HepG2 (cell line): ENCODE measurements at regions not wholly inside any gene's neighbourhood (a gene's known extent, or its start where the extent isn't known, plus 50 kb on each side); places are given as distances from the start of the nearest gene placed in this dataset.

Experiments
- ATAC-seq: fragments of 200-7000 bp; cut with Tn5 transposase; 3 replicates; pipeline ENCODE4 v1.9.1; 2020; ENCODE audit warnings: mild to moderate bottlenecking, moderate library complexity
- BruUV-seq: library from RNA; stranded (reverse); fragments of 400-500 nt; replicated peaks from 2 replicates; lab custom pipeline; 2021; lab: Mats Ljungman, UMichigan
- CTCF ChIA-PET: fragments of 300-600 bp; formaldehyde crosslinking; extraction: SDS; loops from one replicate; lab custom pipeline; 2021; ENCODE audit warnings: low total read pairs, inconsistent platforms, low intra/inter-chr PET ratio; lab: Yijun Ruan, JAX
- POLR2A ChIA-PET: fragments of 350-600 bp; sonication (Branson Sonifier 250); formaldehyde crosslinking; loops from one replicate; lab custom pipeline; 2020; ENCODE audit warnings: antibody characterized with exemption, inconsistent platforms; lab: Yijun Ruan, JAX
- DNase-seq: peaks from one replicate; pipeline ENCODE4 v3.0.0-alpha.2; 2015; ENCODE audit warnings: low spot score
- FAIRE-seq: peaks from 3 replicates; lab custom pipeline; 2011; peaks lifted over from hg19 to GRCh38; lab: Jason Lieb, UNC
- H2AFZ ChIP-seq: one replicate; pipeline ENCODE4 v1.6.1; 2011; ENCODE audit warnings: low read length, inconsistent platforms
- H3K27ac ChIP-seq: fragments of 300-600 bp; 3 replicates; pipeline ENCODE4 v1.8.0; 2011; ENCODE audit warnings: mixed run types, mild to moderate bottlenecking, mixed read lengths, low read length, inconsistent platforms; ENCODE audit not compliant: insufficient read depth; ENCODE audit errors: extremely low read length
- H3K27me3 ChIP-seq, 2 experiments: fragments of 200-600 bp in 1 of 2; 2 replicates in 1 of 2; 3 replicates in 1 of 2; pipeline versions ENCODE4 v1.6.0 to v1.8.0; 2011; ENCODE audit warnings: low read length in 2 of 2, mild to moderate bottlenecking in 2 of 2, moderate library complexity in 2 of 2, inconsistent platforms in 1 of 2; ENCODE audit not compliant: insufficient read depth in 2 of 2, control insufficient read depth in 1 of 2
- H3K36me3 ChIP-seq, 2 experiments: fragments of 200-600 bp in 1 of 2; replicated peaks in 1 of 2; 2 replicates in 1 of 2; 3 replicates in 1 of 2; pipeline versions ENCODE4 v1.5.1 to v1.8.0; 2011; ENCODE audit warnings: low read length in 2 of 2, inconsistent platforms in 1 of 2; ENCODE audit not compliant: insufficient read depth in 2 of 2, control insufficient read depth in 1 of 2
- H3K4me1 ChIP-seq: 2 replicates; pipeline ENCODE4 v1.5.1; 2012; ENCODE audit warnings: low read length, inconsistent platforms; ENCODE audit not compliant: insufficient read depth
- H3K4me2 ChIP-seq: 2 replicates; pipeline ENCODE4 v1.6.0; 2011; ENCODE audit warnings: low read depth, low read length, inconsistent platforms
- H3K4me3 ChIP-seq, 3 experiments: fragments of 200-600 bp in 1 of 3; sonication (generic), shearing (Covaris generic) in 1 of 3; replicated peaks in 1 of 3; 2 replicates each; pipeline ENCODE4 v1.5.1; 2011 to 2016; ENCODE audit warnings: low read length in 3 of 3, inconsistent platforms in 2 of 3, low read depth in 2 of 3, mild to moderate bottlenecking in 2 of 3, control low read depth in 1 of 3, mixed read lengths in 1 of 3; ENCODE audit not compliant: insufficient read depth in 1 of 3
- H3K79me2 ChIP-seq: one replicate; pipeline ENCODE4 v1.6.1; 2011; ENCODE audit warnings: low read length, inconsistent platforms; ENCODE audit not compliant: insufficient read depth
- H3K9ac ChIP-seq: 2 replicates; pipeline ENCODE4 v1.6.0; 2011; ENCODE audit warnings: mild to moderate bottlenecking, low read depth, low read length, inconsistent platforms; ENCODE audit not compliant: insufficient read depth
- H3K9me3 ChIP-seq: 2 replicates; pipeline ENCODE4 v1.5.1; 2012; ENCODE audit warnings: mild to moderate bottlenecking, low read length
- H4K20me1 ChIP-seq: 2 replicates; pipeline ENCODE4 v1.6.0; 2011; ENCODE audit warnings: inconsistent platforms, mild to moderate bottlenecking, low read length, moderate library complexity; ENCODE audit not compliant: insufficient read depth
- CC2D1A ChIP-seq: sonication (generic); formaldehyde crosslinking; IDR thresholded peaks from 2 replicates; pipeline ENCODE4 v1.8.1; 2023; ENCODE audit warnings: mild to moderate bottlenecking, missing genetic modification reagents
- FOXJ3 ChIP-seq: sonication (generic); formaldehyde crosslinking; IDR thresholded peaks from 2 replicates; pipeline ENCODE4 v1.4.0; 2020; ENCODE audit warnings: missing genetic modification reagents, mild to moderate bottlenecking, borderline replicate concordance
- JUN ChIP-seq: sonication (generic); formaldehyde crosslinking; IDR thresholded peaks from 2 replicates; pipeline ENCODE4 v1.4.0; 2020; ENCODE audit warnings: mild to moderate bottlenecking, missing genetic modification reagents
- LCORL ChIP-seq, 2 experiments: fragments of 450-650 bp in 1 of 2; sonication (generic) in 1 of 2; formaldehyde crosslinking in 1 of 2; IDR thresholded peaks; 2 replicates each; pipeline versions ENCODE4 v1.5.0 to v1.6.1; 2017 to 2020; ENCODE audit warnings: antibody characterized with exemption in 1 of 2, missing genetic modification reagents in 1 of 2
- SP5 ChIP-seq: IDR thresholded peaks from 2 replicates; pipeline ENCODE4 v1.6.1; 2016; ENCODE audit warnings: low read depth, borderline replicate concordance
- SRSF1 ChIP-seq: fragments of 200-400 bp; formaldehyde crosslinking; optimal IDR thresholded peaks from 2 replicates; pipeline ENCODE3; 2017; ENCODE audit warnings: mild to moderate bottlenecking, low read depth, low read length, moderate library complexity
- ZNF557 ChIP-seq: sonication (generic); formaldehyde crosslinking; IDR thresholded peaks from 2 replicates; pipeline ENCODE4 v1.4.0; 2020; ENCODE audit warnings: missing genetic modification reagents
- in situ Hi-C: cut with HindIII; loops from 2 replicates; pipeline ENCODE4 v1.10.0; 2017; ENCODE audit warnings: low pct_unique_long_range_greater_than_20kb; ENCODE audit not compliant: extremely low pct_ligation_motif_present
- intact Hi-C: fragments of 100-400 bp; cut with micrococcal nuclease; formaldehyde crosslinking; loops from one replicate; pipeline ENCODE4 v1.10.0; 2022; ENCODE audit not compliant: unreplicated experiment
- TF ChIP-seq, protein P1 (sequence below): sonication (generic); formaldehyde crosslinking; IDR thresholded peaks from 2 replicates; pipeline ENCODE4 v1.5.0; 2020; ENCODE audit warnings: mild to moderate bottlenecking, missing genetic modification reagents
- TF ChIP-seq, protein P2 (sequence below): sonication (generic); formaldehyde crosslinking; conservative IDR thresholded peaks from 2 replicates; pipeline ENCODE4 v1.4.0; 2020; ENCODE audit warnings: missing genetic modification reagents

DNA sequence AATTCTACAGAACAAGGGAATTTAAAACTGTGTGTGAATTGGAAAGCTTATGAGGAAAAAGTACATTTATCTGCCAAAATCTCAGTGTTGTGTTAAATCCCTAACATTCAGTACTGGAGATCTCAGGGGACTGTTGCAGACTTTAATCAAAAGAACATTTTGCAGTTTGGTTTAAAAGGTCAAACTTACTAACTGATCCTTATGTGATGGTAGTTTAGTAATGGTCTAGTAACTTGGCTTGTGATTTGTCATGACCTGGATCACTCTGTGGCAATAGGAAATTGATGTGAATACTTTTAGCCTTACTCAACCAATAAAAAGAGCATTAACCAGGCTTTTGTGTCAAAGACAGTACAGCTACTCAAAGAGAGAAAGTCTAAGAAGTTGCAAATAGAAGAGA lies 862.1 kb upstream of the MIR17HG start:
- Histone ChIP-seq H4K20me1 (no peaks in the 10 kb centered on the region), H2AFZ (no peak overlapping the region), H3K27ac (no peak overlapping the region), H3K27me3 (no peaks in the 10 kb centered on the region)
- POLR2A ChIA-PET = no interaction called here
- in situ Hi-C loops = no loop called here
- CTCF ChIA-PET = no interaction called here
- TF ChIP-seq, protein P1, sequence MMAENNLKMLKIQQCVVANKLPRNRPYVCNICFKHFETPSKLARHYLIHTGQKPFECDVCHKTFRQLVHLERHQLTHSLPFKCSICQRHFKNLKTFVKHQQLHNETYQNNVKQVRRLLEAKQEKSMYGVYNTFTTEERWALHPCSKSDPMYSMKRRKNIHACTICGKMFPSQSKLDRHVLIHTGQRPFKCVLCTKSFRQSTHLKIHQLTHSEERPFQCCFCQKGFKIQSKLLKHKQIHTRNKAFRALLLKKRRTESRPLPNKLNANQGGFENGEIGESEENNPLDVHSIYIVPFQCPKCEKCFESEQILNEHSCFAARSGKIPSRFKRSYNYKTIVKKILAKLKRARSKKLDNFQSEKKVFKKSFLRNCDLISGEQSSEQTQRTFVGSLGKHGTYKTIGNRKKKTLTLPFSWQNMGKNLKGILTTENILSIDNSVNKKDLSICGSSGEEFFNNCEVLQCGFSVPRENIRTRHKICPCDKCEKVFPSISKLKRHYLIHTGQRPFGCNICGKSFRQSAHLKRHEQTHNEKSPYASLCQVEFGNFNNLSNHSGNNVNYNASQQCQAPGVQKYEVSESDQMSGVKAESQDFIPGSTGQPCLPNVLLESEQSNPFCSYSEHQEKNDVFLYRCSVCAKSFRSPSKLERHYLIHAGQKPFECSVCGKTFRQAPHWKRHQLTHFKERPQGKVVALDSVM (CRISPR knock-in tag) = no peak
- no peak for TF ChIP-seq LCORL (IDR thresholded peaks at IDR 0.05)
- no peak for TF ChIP-seq LCORL (CRISPR knock-in tag; IDR thresholded peaks at IDR 0.05)
- no peak for TF ChIP-seq FOXJ3 (CRISPR knock-in tag)
- TF ChIP-seq, protein P2, sequence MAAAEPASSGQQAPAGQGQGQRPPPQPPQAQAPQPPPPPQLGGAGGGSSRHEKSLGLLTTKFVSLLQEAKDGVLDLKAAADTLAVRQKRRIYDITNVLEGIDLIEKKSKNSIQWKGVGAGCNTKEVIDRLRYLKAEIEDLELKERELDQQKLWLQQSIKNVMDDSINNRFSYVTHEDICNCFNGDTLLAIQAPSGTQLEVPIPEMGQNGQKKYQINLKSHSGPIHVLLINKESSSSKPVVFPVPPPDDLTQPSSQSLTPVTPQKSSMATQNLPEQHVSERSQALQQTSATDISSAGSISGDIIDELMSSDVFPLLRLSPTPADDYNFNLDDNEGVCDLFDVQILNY (CRISPR knock-in tag) = no peak
- no peak for TF ChIP-seq SP5 (CRISPR knock-in tag)
- no peak for TF ChIP-seq SRSF1
- TF ChIP-seq JUN (CRISPR knock-in tag) = no peak
- TF ChIP-seq CC2D1A (CRISPR knock-in tag) = no peak
- TF ChIP-seq ZNF557 (CRISPR knock-in tag) = no peak
- TF ChIP-seq, all 625 proteins: peak for 0
- no peak for FAIRE-seq
- intact Hi-C loops = no loop called here
- Histone ChIP-seq H3K79me2 (no peaks in the 10 kb centered on the region), H3K9me3 (peaks cover 68% of the 10 kb centered on the region), H3K4me3 (no peak overlapping the region), H3K36me3 (no peaks in the 10 kb centered on the region), H3K9ac (no peak overlapping the region), H3K4me2 (no peak overlapping the region), H3K4me1 (no peaks in the 10 kb centered on the region)
- no peak for ATAC-seq
- DNase-seq = no peak
- no TSS peak for BruUV-seq
